WTC11 (cell line): ENCODE measurements at regions not wholly inside any gene's neighbourhood (a gene's known extent, or its start where the extent isn't known, plus 50 kb on each side); places are given as distances from the start of the nearest gene placed in this dataset.

ENCODE experiments used
- ATAC-seq: fragments of 200-7000 bp; cut with Tn5 transposase; 2 replicates; pipeline ENCODE4 v1.10.0; 2021; ENCODE audit warnings: mild to moderate bottlenecking, moderate library complexity
- CTCF ChIA-PET: fragments of 300-600 bp; sonication (Branson Sonifier 250); formaldehyde crosslinking; loops from one replicate; lab custom pipeline; 2021; ENCODE audit warnings: antibody characterized with exemption; lab: Charles Lee
- POLR2A ChIA-PET: fragments of 350-600 bp; sonication (Branson Sonifier 250); formaldehyde crosslinking; loops from one replicate; lab custom pipeline; 2021; ENCODE audit warnings: antibody characterized with exemption; lab: Charles Lee
- DNase-seq: peaks from one replicate; pipeline ENCODE4 v3.0.0; 2021; ENCODE audit warnings: low spot score
- H3K27ac Mint-ChIP-seq: 2 replicates; pipeline ENCODE4 v1.8.0; 2021; ENCODE audit warnings: mixed read lengths
- H3K27me3 Mint-ChIP-seq: 2 replicates; pipeline ENCODE4 v1.8.0; 2021; ENCODE audit warnings: low read depth, mild to moderate bottlenecking, moderate library complexity, mixed read lengths
- H3K36me3 Mint-ChIP-seq: 2 replicates; pipeline ENCODE4 v1.8.0; 2021; ENCODE audit warnings: mixed read lengths
- H3K4me1 Mint-ChIP-seq: 2 replicates; pipeline ENCODE4 v1.8.0; 2022; ENCODE audit warnings: mixed read lengths
- H3K4me3 Mint-ChIP-seq: 2 replicates; pipeline ENCODE4 v1.8.0; 2021; ENCODE audit warnings: mild to moderate bottlenecking, moderate library complexity, mixed read lengths
- H3K9me3 Mint-ChIP-seq: 2 replicates; pipeline ENCODE4 v1.8.0; 2021; ENCODE audit warnings: mixed read lengths
- ARID4B ChIP-seq: sonication (generic); formaldehyde crosslinking; IDR thresholded peaks from 2 replicates; pipeline ENCODE4 v1.8.0; 2023; ENCODE audit warnings: missing genetic modification reagents, mild to moderate bottlenecking, borderline replicate concordance
- CBFB ChIP-seq: sonication (generic); formaldehyde crosslinking; IDR thresholded peaks from 2 replicates; pipeline ENCODE4 v1.8.1; 2022; ENCODE audit warnings: mild to moderate bottlenecking, low read depth, missing genetic modification reagents
- E2F1 ChIP-seq: sonication (generic); formaldehyde crosslinking; IDR thresholded peaks from 2 replicates; pipeline ENCODE4 v1.8.0; 2022; ENCODE audit warnings: mild to moderate bottlenecking, missing genetic modification reagents
- ETV6 ChIP-seq: sonication (generic); formaldehyde crosslinking; IDR thresholded peaks from 2 replicates; pipeline ENCODE4 v1.8.1; 2022; ENCODE audit warnings: mild to moderate bottlenecking, missing genetic modification reagents
- FOXP4 ChIP-seq: sonication (generic); formaldehyde crosslinking; IDR thresholded peaks from 2 replicates; pipeline ENCODE4 v1.8.0; 2022; ENCODE audit warnings: mild to moderate bottlenecking, missing genetic modification reagents
- GRHL2 ChIP-seq: fragments of 250-450 bp; sonication (Bioruptor Pico); IDR thresholded peaks from 2 replicates; pipeline ENCODE4 v1.8.0; 2022; ENCODE audit warnings: mild to moderate bottlenecking, moderate library complexity; ENCODE audit not compliant: insufficient replicate concordance, severe bottlenecking
- JAZF1 ChIP-seq: fragments of 250-450 bp; sonication (Bioruptor Pico); IDR thresholded peaks from 2 replicates; pipeline ENCODE4 v1.9.0; 2021; ENCODE audit warnings: moderate library complexity, mild to moderate bottlenecking, inconsistent platforms
- JUN ChIP-seq: sonication (generic); formaldehyde crosslinking; IDR thresholded peaks from 2 replicates; pipeline ENCODE4 v1.8.0; 2023; ENCODE audit warnings: mild to moderate bottlenecking, missing genetic modification reagents
- MYBL2 ChIP-seq: sonication (generic); formaldehyde crosslinking; IDR thresholded peaks from 2 replicates; pipeline ENCODE4 v1.8.1; 2023; ENCODE audit warnings: mild to moderate bottlenecking, moderate library complexity, missing genetic modification reagents
- NFYB ChIP-seq: sonication (generic); formaldehyde crosslinking; conservative IDR thresholded peaks from 2 replicates; pipeline ENCODE4 v1.8.0; 2022; ENCODE audit warnings: low read depth, missing genetic modification reagents
- NR1H2 ChIP-seq: sonication (generic); formaldehyde crosslinking; IDR thresholded peaks from 2 replicates; pipeline ENCODE4 v1.9.0; 2021; ENCODE audit warnings: mild to moderate bottlenecking, moderate library complexity, missing genetic modification reagents
- TF ChIP-seq, protein P1 (sequence below): sonication (generic); formaldehyde crosslinking; IDR thresholded peaks from 2 replicates; pipeline ENCODE4 v1.8.1; 2023; ENCODE audit warnings: mild to moderate bottlenecking, missing genetic modification reagents, moderate library complexity
- TF ChIP-seq, protein P2 (sequence below): sonication (generic); formaldehyde crosslinking; conservative IDR thresholded peaks from 2 replicates; pipeline ENCODE4 v1.8.1; 2023; ENCODE audit warnings: mild to moderate bottlenecking, low read depth, missing genetic modification reagents, moderate library complexity
- TF ChIP-seq, protein P3 (sequence below): sonication (generic); formaldehyde crosslinking; IDR thresholded peaks from 2 replicates; pipeline ENCODE4 v1.8.1; 2022; ENCODE audit warnings: mild to moderate bottlenecking, missing genetic modification reagents, moderate library complexity, borderline replicate concordance
- TF ChIP-seq, protein P4 (sequence below): fragments of 250-450 bp; sonication (Bioruptor Pico); IDR thresholded peaks from 2 replicates; pipeline ENCODE4 v2.1.2; 2022; ENCODE audit warnings: mild to moderate bottlenecking, moderate library complexity
- TF ChIP-seq, protein P5 (sequence below): sonication (generic); formaldehyde crosslinking; IDR thresholded peaks from 2 replicates; pipeline ENCODE4 v1.8.0; 2022; ENCODE audit warnings: mild to moderate bottlenecking, missing genetic modification reagents

GRCh38 chr1:25063591-25064416 is 133.7 kb upstream of the RUNX3 start:
- POLR2A ChIA-PET, result no interaction called here
- no peak for ATAC-seq

More at GRCh38 chr1:25063591-25064416, 133.7 kb upstream of the RUNX3 start:
- Mint-ChIP-seq H3K9me3 (no peaks in the 10 kb centered on the region), H3K4me3 (no peak overlapping the region), H3K36me3 (no peaks in the 10 kb centered on the region), H3K4me1 (peaks cover 19% of the 10 kb centered on the region), H3K27ac (no peak overlapping the region), H3K27me3 (no peaks in the 10 kb centered on the region)
- DNase-seq, result no peak
- CTCF ChIA-PET, result interaction anchor here (0.8 to 1.4 kb wide), 2 partner anchors 101 to 110 kb away, joined by 3 read pairs; no protein-coding TSS in a partner anchor
- TF ChIP-seq ETV6 (CRISPR knock-in tag) (no peak), JUN (CRISPR knock-in tag) (no peak), FOXP4 (CRISPR knock-in tag) (no peak), NFYB (CRISPR knock-in tag) (no peak), E2F1 (CRISPR knock-in tag) (no peak), ARID4B (CRISPR knock-in tag) (no peak), GRHL2 (CRISPR knock-in tag) (no peak), MYBL2 (no peak), CBFB (CRISPR knock-in tag) (no peak), NR1H2 (CRISPR knock-in tag) (no peak), JAZF1 (CRISPR knock-in tag) (no peak)
- TF ChIP-seq, protein P1, sequence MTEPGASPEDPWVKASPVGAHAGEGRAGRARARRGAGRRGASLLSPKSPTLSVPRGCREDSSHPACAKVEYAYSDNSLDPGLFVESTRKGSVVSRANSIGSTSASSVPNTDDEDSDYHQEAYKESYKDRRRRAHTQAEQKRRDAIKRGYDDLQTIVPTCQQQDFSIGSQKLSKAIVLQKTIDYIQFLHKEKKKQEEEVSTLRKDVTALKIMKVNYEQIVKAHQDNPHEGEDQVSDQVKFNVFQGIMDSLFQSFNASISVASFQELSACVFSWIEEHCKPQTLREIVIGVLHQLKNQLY (CRISPR knock-in tag), result no peak
- TF ChIP-seq, protein P2, sequence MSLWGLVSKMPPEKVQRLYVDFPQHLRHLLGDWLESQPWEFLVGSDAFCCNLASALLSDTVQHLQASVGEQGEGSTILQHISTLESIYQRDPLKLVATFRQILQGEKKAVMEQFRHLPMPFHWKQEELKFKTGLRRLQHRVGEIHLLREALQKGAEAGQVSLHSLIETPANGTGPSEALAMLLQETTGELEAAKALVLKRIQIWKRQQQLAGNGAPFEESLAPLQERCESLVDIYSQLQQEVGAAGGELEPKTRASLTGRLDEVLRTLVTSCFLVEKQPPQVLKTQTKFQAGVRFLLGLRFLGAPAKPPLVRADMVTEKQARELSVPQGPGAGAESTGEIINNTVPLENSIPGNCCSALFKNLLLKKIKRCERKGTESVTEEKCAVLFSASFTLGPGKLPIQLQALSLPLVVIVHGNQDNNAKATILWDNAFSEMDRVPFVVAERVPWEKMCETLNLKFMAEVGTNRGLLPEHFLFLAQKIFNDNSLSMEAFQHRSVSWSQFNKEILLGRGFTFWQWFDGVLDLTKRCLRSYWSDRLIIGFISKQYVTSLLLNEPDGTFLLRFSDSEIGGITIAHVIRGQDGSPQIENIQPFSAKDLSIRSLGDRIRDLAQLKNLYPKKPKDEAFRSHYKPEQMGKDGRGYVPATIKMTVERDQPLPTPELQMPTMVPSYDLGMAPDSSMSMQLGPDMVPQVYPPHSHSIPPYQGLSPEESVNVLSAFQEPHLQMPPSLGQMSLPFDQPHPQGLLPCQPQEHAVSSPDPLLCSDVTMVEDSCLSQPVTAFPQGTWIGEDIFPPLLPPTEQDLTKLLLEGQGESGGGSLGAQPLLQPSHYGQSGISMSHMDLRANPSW, result no peak
- TF ChIP-seq, protein P3, sequence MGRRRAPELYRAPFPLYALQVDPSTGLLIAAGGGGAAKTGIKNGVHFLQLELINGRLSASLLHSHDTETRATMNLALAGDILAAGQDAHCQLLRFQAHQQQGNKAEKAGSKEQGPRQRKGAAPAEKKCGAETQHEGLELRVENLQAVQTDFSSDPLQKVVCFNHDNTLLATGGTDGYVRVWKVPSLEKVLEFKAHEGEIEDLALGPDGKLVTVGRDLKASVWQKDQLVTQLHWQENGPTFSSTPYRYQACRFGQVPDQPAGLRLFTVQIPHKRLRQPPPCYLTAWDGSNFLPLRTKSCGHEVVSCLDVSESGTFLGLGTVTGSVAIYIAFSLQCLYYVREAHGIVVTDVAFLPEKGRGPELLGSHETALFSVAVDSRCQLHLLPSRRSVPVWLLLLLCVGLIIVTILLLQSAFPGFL (CRISPR knock-in tag), result no peak
- TF ChIP-seq, protein P4, sequence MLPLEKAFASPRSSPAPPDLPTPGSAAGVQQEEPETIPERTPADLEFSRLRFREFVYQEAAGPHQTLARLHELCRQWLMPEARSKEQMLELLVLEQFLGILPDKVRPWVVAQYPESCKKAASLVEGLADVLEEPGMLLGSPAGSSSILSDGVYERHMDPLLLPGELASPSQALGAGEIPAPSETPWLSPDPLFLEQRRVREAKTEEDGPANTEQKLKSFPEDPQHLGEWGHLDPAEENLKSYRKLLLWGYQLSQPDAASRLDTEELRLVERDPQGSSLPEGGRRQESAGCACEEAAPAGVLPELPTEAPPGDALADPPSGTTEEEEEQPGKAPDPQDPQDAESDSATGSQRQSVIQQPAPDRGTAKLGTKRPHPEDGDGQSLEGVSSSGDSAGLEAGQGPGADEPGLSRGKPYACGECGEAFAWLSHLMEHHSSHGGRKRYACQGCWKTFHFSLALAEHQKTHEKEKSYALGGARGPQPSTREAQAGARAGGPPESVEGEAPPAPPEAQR (CRISPR knock-in tag), result no peak
- TF ChIP-seq, protein P5, sequence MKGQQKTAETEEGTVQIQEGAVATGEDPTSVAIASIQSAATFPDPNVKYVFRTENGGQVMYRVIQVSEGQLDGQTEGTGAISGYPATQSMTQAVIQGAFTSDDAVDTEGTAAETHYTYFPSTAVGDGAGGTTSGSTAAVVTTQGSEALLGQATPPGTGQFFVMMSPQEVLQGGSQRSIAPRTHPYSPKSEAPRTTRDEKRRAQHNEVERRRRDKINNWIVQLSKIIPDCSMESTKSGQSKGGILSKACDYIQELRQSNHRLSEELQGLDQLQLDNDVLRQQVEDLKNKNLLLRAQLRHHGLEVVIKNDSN (CRISPR knock-in tag), result no peak
